ENCODE measurements at regions not wholly inside any gene's neighbourhood (a gene's known extent, or its start where the extent isn't known, plus 50 kb on each side); places are given as distances from the start of the nearest gene placed in this dataset.

- Histone ChIP-seq H3K4me3 (ENCODE audit: insufficient read depth, low read length, poor library complexity, severe bottlenecking) (no peak overlapping the region), H3K27me3 (ENCODE audit: low read length) (no peaks in the 10 kb centered on the region), H3K9ac (ENCODE audit: low read length) (no peak overlapping the region), H3F3A (ENCODE audit: insufficient read depth) (no peaks in the 10 kb centered on the region), H3K36me3 (ENCODE audit: low read length) (no peaks in the 10 kb centered on the region), H3K27ac (ENCODE audit: low read depth, low read length) (no peak overlapping the region), H3K79me2 (ENCODE audit: insufficient read depth, low read length) (no peaks in the 10 kb centered on the region), H4K20me1 (ENCODE audit: low read depth, low read length) (no peaks in the 10 kb centered on the region), H2AFZ (ENCODE audit: low read depth, low read length, severe bottlenecking) (no peak overlapping the region), H3K9me2 (replicated peaks; ENCODE audit: insufficient read depth, low read length) (no peaks in the 10 kb centered on the region), H3K4me2 (ENCODE audit: low read depth, low read length, poor library complexity, severe bottlenecking) (no peak overlapping the region), H3K9me3 (ENCODE audit: insufficient read depth, low read length) (no peaks in the 10 kb centered on the region)
- TF ChIP-seq EZH2phosphoT487 (conservative IDR thresholded peaks at IDR 0.05; ENCODE audit: low read length) (no peak), CTCF (IDR thresholded peaks at IDR 0.05; ENCODE audit: insufficient read depth, low read length, poor library complexity, severe bottlenecking) (no peak)
Measured at GRCh38 chr20:1786486-1786885, 108.7 kb upstream of the SIRPA start.

- H3F3A ChIP-seq (ENCODE audit: insufficient read depth) = no peaks in the 10 kb centered on the region
- TF ChIP-seq EZH2phosphoT487 (conservative IDR thresholded peaks at IDR 0.05; ENCODE audit: low read length) (no peak), CTCF (IDR thresholded peaks at IDR 0.05; ENCODE audit: insufficient read depth, low read length, poor library complexity, severe bottlenecking) (no peak)
Measured at GRCh38 chr20:1784586-1784985, 110.6 kb upstream of the SIRPA start.

GRCh38 chr20:1783245-1783644 is 112.0 kb upstream of the SIRPA start:
- Histone ChIP-seq H3K9me3 (ENCODE audit: insufficient read depth, low read length) (no peaks in the 10 kb centered on the region), H3K27ac (ENCODE audit: low read depth, low read length) (no peak overlapping the region), H3K79me2 (ENCODE audit: insufficient read depth, low read length) (no peaks in the 10 kb centered on the region), H3K4me3 (ENCODE audit: insufficient read depth, low read length, poor library complexity, severe bottlenecking) (no peak overlapping the region), H3K27me3 (ENCODE audit: low read length) (no peaks in the 10 kb centered on the region), H3K9ac (ENCODE audit: low read length) (no peak overlapping the region), H3F3A (ENCODE audit: insufficient read depth) (no peaks in the 10 kb centered on the region), H2AFZ (ENCODE audit: low read depth, low read length, severe bottlenecking) (no peak overlapping the region), H3K4me2 (ENCODE audit: low read depth, low read length, poor library complexity, severe bottlenecking) (no peak overlapping the region), H3K36me3 (ENCODE audit: low read length) (no peaks in the 10 kb centered on the region), H3K9me2 (replicated peaks; ENCODE audit: insufficient read depth, low read length) (no peaks in the 10 kb centered on the region), H4K20me1 (ENCODE audit: low read depth, low read length) (no peaks in the 10 kb centered on the region)
- TF ChIP-seq EZH2phosphoT487 (conservative IDR thresholded peaks at IDR 0.05; ENCODE audit: low read length) (no peak), CTCF (IDR thresholded peaks at IDR 0.05; ENCODE audit: insufficient read depth, low read length, poor library complexity, severe bottlenecking) (no peak)

More at GRCh38 chr20:1784586-1784985, 110.6 kb upstream of the SIRPA start:
- no peaks in the 10 kb centered on the region for H3K9me3 ChIP-seq (ENCODE audit: insufficient read depth, low read length)
- H3K79me2 ChIP-seq (ENCODE audit: insufficient read depth, low read length) = no peaks in the 10 kb centered on the region
- H3K27ac ChIP-seq (ENCODE audit: low read depth, low read length) = no peak overlapping the region
- H3K27me3 ChIP-seq (ENCODE audit: low read length) = no peaks in the 10 kb centered on the region
- no peak overlapping the region for H3K9ac ChIP-seq (ENCODE audit: low read length)
- H3K4me2 ChIP-seq (ENCODE audit: low read depth, low read length, poor library complexity, severe bottlenecking) = no peak overlapping the region
- H3K4me3 ChIP-seq (ENCODE audit: insufficient read depth, low read length, poor library complexity, severe bottlenecking) = no peak overlapping the region
- no peaks in the 10 kb centered on the region for H4K20me1 ChIP-seq (ENCODE audit: low read depth, low read length)
- no peaks in the 10 kb centered on the region for H3K9me2 ChIP-seq (replicated peaks; ENCODE audit: insufficient read depth, low read length)
- no peaks in the 10 kb centered on the region for H3K36me3 ChIP-seq (ENCODE audit: low read length)
- no peak overlapping the region for H2AFZ ChIP-seq (ENCODE audit: low read depth, low read length, severe bottlenecking)
